CD4-positive, alpha-beta T cell (primary cell): ENCODE measurements at regions not wholly inside any gene's neighbourhood (a gene's known extent, or its start where the extent isn't known, plus 50 kb on each side); places are given as distances from the start of the nearest gene placed in this dataset.

Experiments used
- ATAC-seq: fragments of 200-7000 bp; cut with Tn5 transposase; one replicate; pipeline ENCODE4 v1.10.0; 2022; ENCODE audit warnings: mild to moderate bottlenecking; ENCODE audit not compliant: poor library complexity
- CTCF ChIA-PET: fragments of 350-600 bp; sonication (Branson Sonifier 250); formaldehyde crosslinking; loops from one replicate; lab custom pipeline; 2021; ENCODE audit warnings: antibody characterized with exemption, inconsistent platforms; lab: Charles Lee
- POLR2A ChIA-PET: fragments of 350-600 bp; sonication (Branson Sonifier 250); formaldehyde crosslinking; loops from one replicate; lab custom pipeline; 2021; ENCODE audit warnings: antibody characterized with exemption, inconsistent platforms; lab: Charles Lee
- DNase-seq, 14 experiments: peaks; one replicate each; pipeline ENCODE4 v3.0.0-alpha.2; 2013 to 2020; ENCODE audit warnings: mixed read lengths in 2 of 14
- H3K27ac ChIP-seq, 2 donors: one replicate each; pipeline versions ENCODE4 v1.5.1 to v1.7.0; 2013; ENCODE audit warnings: low read length in 2 of 2, low read depth in 1 of 2, mild to moderate bottlenecking in 1 of 2
- H3K27me3 ChIP-seq, 2 experiments: 1 replicate in 1 of 2; 2 replicates in 1 of 2; pipeline versions ENCODE4 v1.6.1 to v1.7.0; 2013; ENCODE audit warnings: low read length in 2 of 2, control low read depth in 1 of 2, mild to moderate bottlenecking in 1 of 2, moderate library complexity in 1 of 2; ENCODE audit not compliant: insufficient read depth in 2 of 2, control insufficient read depth in 1 of 2
- H3K36me3 ChIP-seq: one replicate; pipeline ENCODE4 v1.6.1; 2013; ENCODE audit warnings: low read length, control low read depth; ENCODE audit not compliant: insufficient read depth
- H3K4me1 ChIP-seq: one replicate; pipeline ENCODE4 v1.6.1; 2013; ENCODE audit warnings: low read length, control low read depth; ENCODE audit not compliant: insufficient read depth
- H3K4me3 ChIP-seq: one replicate; pipeline ENCODE4 v1.5.1; 2013; ENCODE audit warnings: mild to moderate bottlenecking, low read length, moderate library complexity
- H3K9me3 ChIP-seq, 2 experiments: 1 replicate in 1 of 2; 2 replicates in 1 of 2; pipeline versions ENCODE4 v1.6.1 to v1.7.0; 2013; ENCODE audit warnings: low read length in 2 of 2, mild to moderate bottlenecking in 2 of 2, control low read depth in 1 of 2, moderate library complexity in 1 of 2; ENCODE audit not compliant: control insufficient read depth in 1 of 2, insufficient read depth in 1 of 2
- H3K27ac Mint-ChIP-seq: one replicate; pipeline ENCODE4 v1.8.0; 2020; ENCODE audit warnings: mixed read lengths
- H3K27me3 Mint-ChIP-seq: one replicate; pipeline ENCODE4 v1.8.0; 2021; ENCODE audit warnings: mixed read lengths
- H3K36me3 Mint-ChIP-seq: one replicate; pipeline ENCODE4 v1.8.0; 2021; ENCODE audit warnings: low read depth, mixed read lengths
- H3K4me1 Mint-ChIP-seq: one replicate; pipeline ENCODE4 v1.8.0; 2021; ENCODE audit warnings: low read depth, mixed read lengths
- H3K4me3 Mint-ChIP-seq: one replicate; pipeline ENCODE4 v1.8.0; 2020; ENCODE audit warnings: mild to moderate bottlenecking, mixed read lengths
- H3K9me3 Mint-ChIP-seq: one replicate; pipeline ENCODE4 v1.8.0; 2020; ENCODE audit warnings: mixed read lengths
- CTCF ChIP-seq: fragments of 200-600 bp; IDR thresholded peaks from one replicate; pipeline ENCODE4 v1.8.0; 2022; ENCODE audit warnings: antibody characterized with exemption, mild to moderate bottlenecking
- intact Hi-C, 2 experiments: fragments of 100-400 bp; cut with DNase I in 1 of 2; cut with micrococcal nuclease in 1 of 2; formaldehyde crosslinking; loops; one replicate each; pipeline versions ENCODE4 v1.15.1 to v1.9.0; 2023 to 2025; cut with DNase I, micrococcal nuclease

DNA sequence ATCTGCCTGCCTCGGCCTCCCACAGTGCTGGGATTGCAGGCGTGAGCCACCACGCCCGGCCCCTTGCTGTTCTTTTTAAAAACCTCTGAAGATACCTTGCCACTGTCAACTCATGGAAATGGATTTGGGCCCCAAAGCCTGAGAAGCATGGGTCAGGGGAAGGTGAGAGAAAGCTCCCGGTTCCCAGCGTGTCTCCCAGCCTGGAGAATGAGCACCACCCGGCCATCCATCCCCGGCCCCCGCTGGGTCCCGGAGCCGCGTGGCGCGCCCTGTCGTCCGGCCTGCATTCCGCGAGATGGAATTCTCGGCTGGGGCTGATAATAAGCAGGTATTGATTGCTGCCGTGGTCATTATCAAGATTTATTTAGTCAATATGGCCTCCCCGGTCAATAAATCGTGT is 126.5 kb upstream of the MYL2 start:
- Mint-ChIP-seq H3K27me3 (no peaks in the 10 kb centered on the region), H3K9me3 (no peaks in the 10 kb centered on the region), H3K27ac (no peak overlapping the region), H3K4me3 (no peak overlapping the region), H3K4me1 (no peaks in the 10 kb centered on the region), H3K36me3 (no peaks in the 10 kb centered on the region)
- Histone ChIP-seq H3K36me3 (no peaks in the 10 kb centered on the region), H3K4me3 (no peak overlapping the region), H3K4me1 (no peaks in the 10 kb centered on the region), H3K9me3 (peaks cover 0 to 6% of the 10 kb centered on the region in 2 experiments), H3K27ac (no peak overlapping the region), H3K27me3 (no peaks in the 10 kb centered on the region)
- intact Hi-C loops: no loop called here
- POLR2A ChIA-PET: no interaction called here
- ATAC-seq (no peak), DNase-seq (no peak)
- CTCF ChIA-PET: no interaction called here
- TF ChIP-seq CTCF: no peak

DNA sequence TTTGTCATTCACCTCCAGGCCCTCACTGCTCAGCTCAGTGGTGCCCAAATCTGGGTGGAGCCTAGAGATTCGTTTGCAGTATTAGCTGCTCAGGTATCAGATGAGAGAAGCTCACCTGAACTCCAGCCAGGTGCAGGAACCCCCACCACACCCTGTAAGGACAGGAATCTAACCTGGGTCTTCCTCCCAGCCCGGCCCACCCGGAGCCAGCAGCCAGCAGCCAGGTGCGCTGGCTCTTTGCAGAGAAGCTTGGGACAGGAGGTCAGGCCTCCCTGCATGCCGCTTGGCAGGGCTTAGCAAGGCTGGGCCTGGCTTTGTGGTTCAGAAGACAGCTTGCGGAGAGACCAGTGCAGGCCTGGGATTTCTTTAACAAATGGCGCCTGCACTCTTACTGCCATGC is 125.6 kb upstream of the MYL2 start:
- no peak overlapping the region for H3K4me3 Mint-ChIP-seq
- POLR2A ChIA-PET: no interaction called here
- intact Hi-C loops: no loop called here
- Histone ChIP-seq H3K27ac (no peak overlapping the region), H3K36me3 (no peaks in the 10 kb centered on the region), H3K9me3 (peaks cover 0 to 10% of the 10 kb centered on the region in 2 experiments), H3K4me3 (no peak overlapping the region), H3K27me3 (no peaks in the 10 kb centered on the region), H3K4me1 (no peaks in the 10 kb centered on the region)
- CTCF ChIA-PET: no interaction called here
- no peaks in the 10 kb centered on the region for H3K9me3 Mint-ChIP-seq
- H3K36me3 Mint-ChIP-seq: no peaks in the 10 kb centered on the region
- ATAC-seq: no peak
- TF ChIP-seq CTCF: no peak
- no peak overlapping the region for H3K27ac Mint-ChIP-seq
- no peaks in the 10 kb centered on the region for H3K4me1 Mint-ChIP-seq
- DNase-seq: no peak
- H3K27me3 Mint-ChIP-seq: no peaks in the 10 kb centered on the region

GRCh38 chr12:111041091-111041490 is 120.7 kb upstream of the MYL2 start:
- ATAC-seq: no peak
- no peaks in the 10 kb centered on the region for H3K36me3 ChIP-seq
- H3K9me3 ChIP-seq: peaks cover 0 to 10% of the 10 kb centered on the region in 2 experiments
- Mint-ChIP-seq H3K4me3 (no peak overlapping the region), H3K4me1 (peaks cover 10% of the 10 kb centered on the region), H3K27ac (no peak overlapping the region), H3K27me3 (peaks cover 33% of the 10 kb centered on the region), H3K36me3 (no peaks in the 10 kb centered on the region), H3K9me3 (no peaks in the 10 kb centered on the region)
- peaks cover 6% of the 10 kb centered on the region for H3K4me1 ChIP-seq
- intact Hi-C loops: no loop called here
- H3K27ac ChIP-seq: no peak overlapping the region
- CTCF ChIA-PET: no interaction called here
- POLR2A ChIA-PET: interaction anchor here (1.6 kb wide), 1 partner anchor 16 kb away, joined by 5 read pairs; no protein-coding TSS in a partner anchor
- DNase-seq: no peak
- no peak for TF ChIP-seq CTCF
- peaks cover 14 to 18% of the 10 kb centered on the region in 2 experiments for H3K27me3 ChIP-seq
- no peak overlapping the region for H3K4me3 ChIP-seq
